OCI-LY7 (cell line): ENCODE measurements at regions not wholly inside any gene's neighbourhood (a gene's known extent, or its start where the extent isn't known, plus 50 kb on each side); places are given as distances from the start of the nearest gene placed in this dataset. TPM values are rescaled to one million over a fixed set of nuclear protein-coding genes. Genes with fewer than 3 reads are reported as not detected.

ENCODE experiments used
- small RNA-seq: library from RNA; depleted of rRNA; stranded (forward); fragments of <200 nt; gene quantifications from one replicate; pipeline ENCODE3, GENCODE V24; 2014

Small RNA genes in the stretch of these regions (small RNA-seq; reads per million reads assigned to genes)
- not detected for gene RNU6-1319P
